ENCODE measurements at regions not wholly inside any gene's neighbourhood (a gene's known extent, or its start where the extent isn't known, plus 50 kb on each side); places are given as distances from the start of the nearest gene placed in this dataset.

GRCh38 chr12:114996382-114996781, 312.4 kb upstream of the TBX3 start:
- no peak for TF ChIP-seq POLR2AphosphoS5 (IDR thresholded peaks at IDR 0.05; ENCODE audit: low read depth, low read length)
- TF ChIP-seq EZH2 (IDR thresholded peaks at IDR 0.05), result no peak
- TF ChIP-seq REST (IDR thresholded peaks at IDR 0.05; ENCODE audit: low read depth), result no peak
- TF ChIP-seq JUND (IDR thresholded peaks at IDR 0.05), result no peak
- TF ChIP-seq CTCF (IDR thresholded peaks at IDR 0.05 in 2 of 3, conservative IDR thresholded peaks at IDR 0.05 in 1 of 3; ENCODE audit: borderline replicate concordance in 1 of 3, insufficient read depth in 1 of 3, low read depth in 2 of 3, low read length in 2 of 3), result no peak
- no peak for TF ChIP-seq TCF7L2 (IDR thresholded peaks at IDR 0.05; ENCODE audit: borderline replicate concordance, extremely low read depth, insufficient read depth, insufficient read length)
- TF ChIP-seq MAX (IDR thresholded peaks at IDR 0.05), result no peak
- TF ChIP-seq ATF3 (IDR thresholded peaks at IDR 0.05), result no peak
- TF ChIP-seq POLR2A (IDR thresholded peaks at IDR 0.05; ENCODE audit: borderline replicate concordance, extremely low read depth, insufficient read depth, insufficient read length), result no peak

Measured in HCT116 (cell line).